ENCODE measurements at regions not wholly inside any gene's neighbourhood (a gene's known extent, or its start where the extent isn't known, plus 50 kb on each side); places are given as distances from the start of the nearest gene placed in this dataset.

DNA sequence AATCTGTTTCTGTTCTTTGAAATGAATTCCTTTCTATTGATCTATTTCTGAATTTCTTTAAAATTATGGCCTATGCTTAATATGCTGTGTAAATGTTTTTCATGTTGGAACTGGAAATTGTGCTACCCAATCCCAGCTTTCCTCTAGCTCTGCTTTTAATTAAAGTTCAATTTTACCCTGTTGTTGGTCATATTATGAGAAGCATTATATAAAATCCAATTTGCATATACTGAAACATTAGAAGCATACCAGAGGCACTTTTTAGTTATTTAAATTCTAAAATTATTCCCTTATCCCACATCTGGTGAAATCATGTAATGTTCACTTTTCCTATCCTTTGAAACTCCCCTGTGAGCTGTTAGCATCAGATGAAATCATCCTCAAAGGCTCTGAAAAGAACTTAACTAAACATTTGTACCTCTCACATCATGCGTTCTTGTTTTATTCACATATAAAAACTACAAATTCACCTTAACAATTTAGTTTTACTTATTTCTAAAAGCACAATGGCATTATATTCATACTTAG, 160.6 kb upstream of the COL21A1 start:
- Histone ChIP-seq H3K14ac (ENCODE audit: insufficient read length) (no peak overlapping the region), H3K79me1 (ENCODE audit: low read depth, low read length) (no peaks in the 10 kb centered on the region), H3K4me1 (replicated peaks in 1 of 4; ENCODE audit: control insufficient read depth in 3 of 4, insufficient read depth in 4 of 4, low read length in 3 of 4) (no peaks in the 10 kb centered on the region), H3K56ac (replicated peaks; ENCODE audit: insufficient read length, low read depth, low read length) (no peak overlapping the region), H2BK120ac (replicated peaks; ENCODE audit: low read depth, low read length) (no peak overlapping the region), H4K20me1 (replicated peaks in 1 of 2; ENCODE audit: control insufficient read depth in 1 of 2, insufficient read depth in 2 of 2, low read length in 2 of 2) (no peaks in the 10 kb centered on the region), H2AK5ac (ENCODE audit: low read depth, low read length) (no peak overlapping the region), H2BK20ac (ENCODE audit: low read length) (no peak overlapping the region), H3K27ac (ENCODE audit: low read depth, low read length) (no peak overlapping the region), H3K23ac (ENCODE audit: insufficient read length) (no peak overlapping the region), H3K4me3 (ENCODE audit: extremely low read depth in 1 of 4, insufficient read depth in 2 of 4, low read depth in 3 of 4, low read length in 4 of 4) (no peak overlapping the region), H3K9ac (replicated peaks in 1 of 4; ENCODE audit: extremely low read depth in 1 of 4, low read depth in 3 of 4, low read length in 3 of 4) (no peak overlapping the region), H3K79me2 (ENCODE audit: control insufficient read depth in 1 of 2, insufficient read depth in 2 of 2, low read length in 2 of 2) (no peaks in the 10 kb centered on the region), H2AFZ (ENCODE audit: low read length) (no peak overlapping the region), H4K8ac (ENCODE audit: extremely low read depth, insufficient read depth, low read length) (no peak overlapping the region), H3K4ac (replicated peaks; ENCODE audit: insufficient read length, low read depth, low read length) (no peak overlapping the region), H3K27me3 (replicated peaks in 1 of 4; ENCODE audit: control insufficient read depth in 3 of 4, extremely low read depth in 1 of 4, insufficient read depth in 3 of 4, low read length in 3 of 4) (no peaks in the 10 kb centered on the region), H2BK15ac (ENCODE audit: low read length) (no peak overlapping the region), H4K91ac (replicated peaks; ENCODE audit: insufficient read length, low read length) (no peak overlapping the region), H3K9me3 (ENCODE audit: insufficient read depth in 2 of 2, low read depth in 1 of 2, low read length in 1 of 2) (no peaks in the 10 kb centered on the region), H3K23me2 (ENCODE audit: low read depth, low read length) (no peaks in the 10 kb centered on the region), H3K36me3 (ENCODE audit: control insufficient read depth in 2 of 4, insufficient read depth in 4 of 4, low read length in 3 of 4) (no peaks in the 10 kb centered on the region), H2BK12ac (ENCODE audit: low read depth, low read length) (no peak overlapping the region), H3K4me2 (ENCODE audit: insufficient read depth in 1 of 2, low read depth in 2 of 2, low read length in 2 of 2) (no peak overlapping the region), H3K18ac (ENCODE audit: extremely low read depth, low read length) (no peak overlapping the region), H2BK5ac (ENCODE audit: low read depth, low read length) (no peak overlapping the region), H4K5ac (ENCODE audit: insufficient read length, low read depth, low read length) (no peak overlapping the region)
- WGBS, 2 experiments (ENCODE audit: extremely low coverage in 1 of 2, insufficient coverage in 1 of 2, insufficient read length in 1 of 2, insufficient replicate concordance in 2 of 2, low coverage in 1 of 2, low lambda C conversion rate in 2 of 2, missing lambda C conversion rate in 1 of 2): 87 to 100% methylated on average over 1 of the region's 1 CpG
- DNase-seq (ENCODE audit: low read depth in 1 of 2, low spot score in 2 of 2): no peak
- CTCF ChIA-PET (ENCODE audit: partially characterized antibody): interaction anchor here (0.6 to 2.4 kb wide), 4 partner anchors 14 to 187 kb away, joined by 3 to 7 read pairs (median 4); no protein-coding TSS in a partner anchor
- POLR2A ChIA-PET (ENCODE audit: partially characterized antibody): no interaction called here
- TF ChIP-seq KDM5A (IDR thresholded peaks at IDR 0.05; ENCODE audit: low read length): no peak
- TF ChIP-seq BCL11A (IDR thresholded peaks at IDR 0.05; ENCODE audit: low read depth in 2 of 2, low read length in 2 of 2): no peak
- no peak for TF ChIP-seq TCF12 (IDR thresholded peaks at IDR 0.05; ENCODE audit: low read depth, low read length)
- TF ChIP-seq JUN (IDR thresholded peaks at IDR 0.05; ENCODE audit: low read depth, low read length): no peak
- no peak for TF ChIP-seq RAD21 (IDR thresholded peaks at IDR 0.05 in 1 of 2, conservative IDR thresholded peaks at IDR 0.05 in 1 of 2; ENCODE audit: low read depth in 2 of 2, low read length in 2 of 2)
- no peak for TF ChIP-seq EP300 (IDR thresholded peaks at IDR 0.05; ENCODE audit: borderline replicate concordance in 1 of 2, low read depth in 2 of 2, low read length in 2 of 2)
- FAIRE-seq: no peak
